NT2/D1 (cell line): ENCODE measurements at regions not wholly inside any gene's neighbourhood (a gene's known extent, or its start where the extent isn't known, plus 50 kb on each side); places are given as distances from the start of the nearest gene placed in this dataset.

Experiments used
- DNase-seq: peaks from one replicate; pipeline ENCODE4 v3.0.0-alpha.2; 2011; ENCODE audit warnings: low read depth, low spot score
- H3K27me3 ChIP-seq: 2 replicates; pipeline ENCODE4 v1.6.0; 2011; ENCODE audit warnings: mild to moderate bottlenecking; ENCODE audit not compliant: insufficient read length, insufficient read depth
- H3K36me3 ChIP-seq: 2 replicates; pipeline ENCODE4 v1.6.1; 2011; ENCODE audit warnings: mild to moderate bottlenecking, low read length, mixed read lengths; ENCODE audit not compliant: insufficient read depth, insufficient read length
- H3K4me1 ChIP-seq: 2 replicates; pipeline ENCODE4 v1.5.1; 2011; ENCODE audit not compliant: insufficient read depth, insufficient read length
- H3K4me3 ChIP-seq: 2 replicates; pipeline ENCODE4 v1.5.1; 2011; ENCODE audit warnings: low read depth; ENCODE audit not compliant: insufficient read length
- H3K9ac ChIP-seq: 2 replicates; pipeline ENCODE4 v1.6.0; 2011; ENCODE audit warnings: low read depth; ENCODE audit not compliant: insufficient read length
- H3K9me3 ChIP-seq: 2 replicates; pipeline ENCODE4 v1.5.1; 2011; ENCODE audit warnings: mild to moderate bottlenecking, low read length; ENCODE audit not compliant: insufficient read depth
- SUZ12 ChIP-seq: IDR thresholded peaks from 2 replicates; pipeline ENCODE4 v1.6.1; 2011; ENCODE audit not compliant: insufficient read length, insufficient read depth; ENCODE audit errors: extremely low read depth
- YY1 ChIP-seq: IDR thresholded peaks from 2 replicates; pipeline ENCODE4 v1.6.1; 2011; ENCODE audit not compliant: insufficient read length, insufficient read depth
- ZNF274 ChIP-seq: IDR thresholded peaks from 2 replicates; pipeline ENCODE4 v1.6.1; 2011; ENCODE audit warnings: mild to moderate bottlenecking, low read depth, low read length

GRCh38 chr4:95754667-95755066 is 85.2 kb upstream of the PDHA2 start:
- H3K9me3 ChIP-seq = no peaks in the 10 kb centered on the region
- H3K27me3 ChIP-seq = no peaks in the 10 kb centered on the region
- no peak overlapping the region for H3K9ac ChIP-seq
- TF ChIP-seq YY1 = no peak
- no peak for TF ChIP-seq ZNF274
- no peak for TF ChIP-seq SUZ12
- no peaks in the 10 kb centered on the region for H3K4me1 ChIP-seq
- DNase-seq = no peak
- H3K4me3 ChIP-seq = no peak overlapping the region
- no peaks in the 10 kb centered on the region for H3K36me3 ChIP-seq

DNA sequence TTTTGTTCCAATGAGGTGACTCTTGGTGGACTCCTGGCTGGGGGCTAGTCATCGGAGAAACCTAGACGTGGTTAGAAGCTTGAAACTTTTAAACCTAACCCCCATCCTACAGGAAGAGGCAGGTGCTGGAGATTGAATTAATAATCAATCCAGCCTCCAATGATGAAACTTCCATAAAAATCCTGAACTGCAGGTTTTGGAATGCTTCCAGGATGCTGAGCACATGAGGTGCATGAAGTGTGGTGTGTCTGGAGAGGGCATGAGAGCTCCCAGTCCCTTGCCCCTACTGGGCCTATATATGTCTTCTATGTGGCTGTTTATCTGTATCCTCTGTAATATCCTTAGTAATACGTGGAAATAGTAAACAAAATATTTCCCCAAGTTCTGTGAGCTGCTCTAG is 90.7 kb upstream of the PDHA2 start:
- H3K9ac ChIP-seq = no peak overlapping the region
- H3K36me3 ChIP-seq = no peaks in the 10 kb centered on the region
- H3K27me3 ChIP-seq = no peaks in the 10 kb centered on the region
- H3K9me3 ChIP-seq = no peaks in the 10 kb centered on the region
- no peak overlapping the region for H3K4me3 ChIP-seq
- H3K4me1 ChIP-seq = no peaks in the 10 kb centered on the region
- TF ChIP-seq SUZ12 (no peak), ZNF274 (no peak), YY1 (no peak)
- no peak for DNase-seq

GRCh38 chr4:95742872-95743271 is 97.0 kb upstream of the PDHA2 start:
- no peaks in the 10 kb centered on the region for H3K4me1 ChIP-seq
- H3K9ac ChIP-seq = no peak overlapping the region
- no peak overlapping the region for H3K4me3 ChIP-seq
- H3K36me3 ChIP-seq = no peaks in the 10 kb centered on the region
- H3K9me3 ChIP-seq = no peaks in the 10 kb centered on the region
- no peak for DNase-seq
- TF ChIP-seq ZNF274 (no peak), YY1 (no peak), SUZ12 (no peak)
- H3K27me3 ChIP-seq = no peaks in the 10 kb centered on the region

DNA sequence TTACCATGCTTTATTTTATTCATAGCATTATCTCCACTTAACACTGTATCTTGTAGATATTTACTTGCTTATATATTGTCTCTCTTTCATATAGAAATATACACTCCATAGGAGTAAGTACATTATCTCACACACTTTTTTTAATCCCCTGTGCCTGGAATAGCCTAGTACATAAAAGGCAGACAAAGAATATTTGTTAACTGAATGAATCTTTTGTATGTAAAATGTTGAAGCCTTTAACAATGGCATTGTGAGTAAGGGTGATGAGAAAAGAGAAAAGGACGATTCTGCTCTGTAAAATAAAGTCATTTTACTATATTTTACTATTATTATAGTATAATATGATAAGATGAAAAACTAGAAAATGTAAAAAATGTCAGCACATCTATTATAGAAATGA is 97.7 kb upstream of the PDHA2 start:
- no peaks in the 10 kb centered on the region for H3K9me3 ChIP-seq
- H3K9ac ChIP-seq = no peak overlapping the region
- H3K36me3 ChIP-seq = no peaks in the 10 kb centered on the region
- DNase-seq = no peak
- TF ChIP-seq ZNF274 (no peak), YY1 (no peak), SUZ12 (no peak)
- H3K4me3 ChIP-seq = no peak overlapping the region
- H3K4me1 ChIP-seq = no peaks in the 10 kb centered on the region
- H3K27me3 ChIP-seq = no peaks in the 10 kb centered on the region

DNA sequence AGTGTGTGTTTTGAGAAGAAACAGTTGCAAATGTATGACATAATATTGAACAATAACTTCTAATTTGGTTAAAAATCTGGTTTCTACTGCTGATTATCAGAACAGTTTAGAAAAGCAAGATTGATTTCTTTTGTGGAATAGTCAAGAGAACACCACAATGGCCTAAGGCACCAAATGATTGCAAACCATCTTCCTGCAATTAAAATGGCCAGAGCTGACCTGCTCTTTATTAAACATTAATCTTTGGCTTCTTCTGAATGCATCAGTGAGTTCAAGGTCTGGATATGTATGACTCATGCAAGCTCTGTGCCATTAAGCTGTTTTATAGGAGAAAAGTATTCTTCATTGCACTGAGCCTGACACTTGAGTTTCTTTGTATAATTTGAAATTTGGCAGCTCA is 107.8 kb upstream of the PDHA2 start:
- Histone ChIP-seq H3K4me3 (no peak overlapping the region), H3K27me3 (no peaks in the 10 kb centered on the region), H3K4me1 (no peaks in the 10 kb centered on the region), H3K9ac (no peak overlapping the region), H3K9me3 (no peaks in the 10 kb centered on the region; the same call in 1 of the 2 replicates), H3K36me3 (no peaks in the 10 kb centered on the region)
- DNase-seq = no peak
- no peak for TF ChIP-seq YY1
- no peak for TF ChIP-seq SUZ12
- TF ChIP-seq ZNF274 = no peak

DNA sequence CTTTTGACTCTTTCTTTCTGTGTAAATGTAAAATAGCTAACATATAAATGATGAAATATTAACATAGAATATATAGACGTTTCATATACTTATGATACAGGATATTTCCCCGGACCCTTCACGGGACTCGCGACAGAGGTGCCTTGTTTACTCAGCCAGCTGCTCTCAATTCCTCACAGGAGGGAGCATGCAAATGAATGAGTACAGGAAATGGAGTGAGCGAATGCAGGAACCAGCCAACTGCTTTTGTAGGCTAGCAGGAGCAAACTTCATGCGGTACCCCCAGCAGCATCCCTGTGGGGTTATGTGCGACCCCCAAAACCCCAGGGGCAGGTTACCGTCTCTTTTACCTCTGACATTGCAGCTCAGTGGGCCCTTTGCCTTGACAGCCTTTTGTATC is 110.3 kb upstream of the PDHA2 start:
- TF ChIP-seq ZNF274 = no peak
- H3K36me3 ChIP-seq = no peaks in the 10 kb centered on the region
- H3K9ac ChIP-seq = no peak overlapping the region
- no peak overlapping the region for H3K4me3 ChIP-seq
- no peaks in the 10 kb centered on the region for H3K4me1 ChIP-seq
- H3K9me3 ChIP-seq = no peaks in the 10 kb centered on the region; the same call in 1 of the 2 replicates
- no peak for DNase-seq
- H3K27me3 ChIP-seq = no peaks in the 10 kb centered on the region

DNA sequence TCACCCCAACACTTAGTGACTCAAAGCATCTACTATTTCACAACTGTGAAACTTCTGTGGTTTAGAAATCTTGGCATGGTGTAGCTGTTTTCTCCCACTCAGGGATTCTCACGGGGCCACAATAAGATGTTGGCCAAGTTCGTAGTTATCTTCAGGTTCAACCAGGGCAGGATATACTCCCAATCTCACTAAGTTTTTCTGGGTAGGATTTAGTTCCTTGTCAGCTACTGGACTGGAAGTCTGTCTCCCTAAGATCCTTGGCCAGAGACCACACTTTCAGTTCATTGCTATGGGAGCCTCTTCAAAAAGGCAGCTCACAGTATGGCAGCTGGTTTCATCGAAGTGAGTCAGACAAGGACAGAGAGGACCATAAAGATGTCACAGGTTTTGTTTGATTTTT is 111.7 kb upstream of the PDHA2 start:
- no peak for DNase-seq
- no peaks in the 10 kb centered on the region for H3K4me1 ChIP-seq
- H3K9me3 ChIP-seq = no peaks in the 10 kb centered on the region; the same call in 1 of the 2 replicates
- H3K27me3 ChIP-seq = no peaks in the 10 kb centered on the region
- H3K9ac ChIP-seq = no peak overlapping the region
- H3K36me3 ChIP-seq = no peaks in the 10 kb centered on the region
- no peak overlapping the region for H3K4me3 ChIP-seq
- TF ChIP-seq YY1 (no peak), SUZ12 (no peak), ZNF274 (no peak)

DNA sequence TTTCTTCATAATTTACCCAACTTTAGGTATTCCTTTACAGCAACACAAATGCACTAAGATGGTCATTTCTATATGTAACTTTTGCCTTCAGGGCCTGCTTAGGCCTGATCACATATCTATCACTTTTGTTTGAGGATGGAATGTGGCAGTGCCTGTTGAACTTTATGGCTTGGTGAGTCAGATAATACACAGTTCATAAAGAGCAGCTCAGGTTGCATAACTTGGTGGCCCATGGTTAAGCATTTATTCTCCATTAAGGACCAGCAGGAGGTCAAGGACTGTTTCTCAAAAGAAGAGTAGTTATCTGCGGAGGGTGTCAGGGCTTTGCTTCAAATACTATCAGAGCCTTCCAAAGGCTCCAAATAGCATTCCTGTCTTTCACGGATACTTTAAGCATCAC is 124.1 kb upstream of the PDHA2 start:
- H3K27me3 ChIP-seq = no peaks in the 10 kb centered on the region
- no peak overlapping the region for H3K4me3 ChIP-seq
- TF ChIP-seq YY1 (no peak), ZNF274 (no peak), SUZ12 (no peak)

More for the DNA sequence above, 124.1 kb upstream of the PDHA2 start:
- Histone ChIP-seq H3K9ac (no peak overlapping the region), H3K36me3 (no peaks in the 10 kb centered on the region), H3K9me3 (no peaks in the 10 kb centered on the region), H3K4me1 (no peaks in the 10 kb centered on the region)
- DNase-seq = no peak
